ENCODE measurements at regions not wholly inside any gene's neighbourhood (a gene's known extent, or its start where the extent isn't known, plus 50 kb on each side); places are given as distances from the start of the nearest gene placed in this dataset.

GRCh38 chr3:177487635-177488186 is 290.4 kb upstream of the TBL1XR1 start:
- no peak for TF ChIP-seq POLR2A (IDR thresholded peaks at IDR 0.05; ENCODE audit: low read depth, low read length)
- no peak for TF ChIP-seq POLR2AphosphoS5 (IDR thresholded peaks at IDR 0.05; ENCODE audit: low read depth, low read length)
- TF ChIP-seq TAF1 (IDR thresholded peaks at IDR 0.05; ENCODE audit: low read depth, low read length), result no peak

All from GM12891 (cell line).